Ishikawa (cell line): ENCODE measurements at regions not wholly inside any gene's neighbourhood (a gene's known extent, or its start where the extent isn't known, plus 50 kb on each side); places are given as distances from the start of the nearest gene placed in this dataset.
A peak's percentile ranks its signal among the peaks of the same experiment; 100 is the strongest.

Experiments used
- CEBPB ChIP-seq: IDR thresholded peaks from 2 replicates; pipeline ENCODE4 v1.6.1; 2012
- CREB1 ChIP-seq: IDR thresholded peaks from 2 replicates; pipeline ENCODE4 v1.6.1; 2012; ENCODE audit warnings: low read depth
- EGR1 ChIP-seq: IDR thresholded peaks from 2 replicates; pipeline ENCODE4 v1.6.1; 2012
- EP300 ChIP-seq: IDR thresholded peaks from 2 replicates; pipeline ENCODE4 v1.6.1; 2012; ENCODE audit warnings: borderline replicate concordance
- FOXM1 ChIP-seq: IDR thresholded peaks from 2 replicates; pipeline ENCODE4 v1.6.1; 2012; ENCODE audit warnings: low read depth, borderline replicate concordance
- MAX ChIP-seq: IDR thresholded peaks from 2 replicates; pipeline ENCODE4 v1.6.1; 2012
- NFIC ChIP-seq: IDR thresholded peaks from 2 replicates; pipeline ENCODE4 v1.6.1; 2012
- RAD21 ChIP-seq: IDR thresholded peaks from 2 replicates; pipeline ENCODE4 v1.6.1; 2012; ENCODE audit warnings: low read depth
- REST ChIP-seq: IDR thresholded peaks from 2 replicates; pipeline ENCODE4 v1.6.1; 2012; ENCODE audit warnings: low read depth, mild to moderate bottlenecking
- TAF1 ChIP-seq: IDR thresholded peaks from 2 replicates; pipeline ENCODE4 v1.6.1; 2012; ENCODE audit warnings: low read depth, mild to moderate bottlenecking
- TCF12 ChIP-seq: IDR thresholded peaks from 2 replicates; pipeline ENCODE4 v1.6.1; 2012; ENCODE audit warnings: low read depth
- TEAD4 ChIP-seq: IDR thresholded peaks from 2 replicates; pipeline ENCODE4 v1.6.1; 2012
- USF1 ChIP-seq: IDR thresholded peaks from 2 replicates; pipeline ENCODE4 v1.6.1; 2012
- YY1 ChIP-seq: IDR thresholded peaks from 2 replicates; pipeline ENCODE4 v1.6.1; 2012; ENCODE audit warnings: low read depth
- ZBTB7A ChIP-seq: IDR thresholded peaks from 2 replicates; pipeline ENCODE4 v1.6.1; 2012; ENCODE audit warnings: low read depth

- TF ChIP-seq ZBTB7A (no peak), CEBPB (no peak), CREB1 (no peak), NFIC (no peak), USF1 (no peak), YY1 (no peak), RAD21 (no peak), FOXM1 (no peak), MAX (no peak), EGR1 (no peak), REST (no peak), TEAD4 (no peak)
Observed at GRCh38 chr4:83767067-83767466, 231.2 kb downstream of the GPAT3 start.

- TF ChIP-seq TCF12 (no peak), TAF1 (no peak), TEAD4 (no peak)
Observed at GRCh38 chr4:83759611-83760010, 223.7 kb downstream of the GPAT3 start.

GRCh38 chr4:83758285-83758684 is 222.4 kb downstream of the GPAT3 start:
- TF ChIP-seq YY1, result no peak

GRCh38 chr4:83757121-83757621 is 221.3 kb downstream of the GPAT3 start:
- no peak for TF ChIP-seq TEAD4
- TF ChIP-seq REST, result no peak
- TF ChIP-seq TCF12, result no peak
- TF ChIP-seq NFIC, result no peak
- no peak for TF ChIP-seq YY1
- no peak for TF ChIP-seq FOXM1
- TF ChIP-seq EP300, result no peak
- no peak for TF ChIP-seq CEBPB

- no peak for TF ChIP-seq REST
- TF ChIP-seq TEAD4, result peak; percentile 44
Observed at GRCh38 chr4:83753260-83753659, 217.4 kb downstream of the GPAT3 start.

- TF ChIP-seq REST (no peak), CEBPB (0 out of 2 replicates have a peak, but pooled peaks have one; percentile 5)
Observed at GRCh38 chr4:83751336-83751949, 215.5 kb downstream of the GPAT3 start.
